ENCODE measurements at regions not wholly inside any gene's neighbourhood (a gene's known extent, or its start where the extent isn't known, plus 50 kb on each side); places are given as distances from the start of the nearest gene placed in this dataset.

- DNase-seq (ENCODE audit: low read depth in 2 of 2): no peak
- H3K4me3 ChIP-seq (replicated peaks in 1 of 2; ENCODE audit: low read depth in 2 of 2, low read length in 2 of 2): no peak overlapping the region
- no peak for TF ChIP-seq CTCF (IDR thresholded peaks at IDR 0.05; ENCODE audit: low read depth, low read length)
Observed at GRCh38 chr11:104490182-104490581, 326.2 kb upstream of the PDGFD start.

GRCh38 chr11:104488561-104488960, 324.6 kb upstream of the PDGFD start:
- peak in 1 of 2 donors; percentile 43 for DNase-seq (ENCODE audit: low read depth in 2 of 2)
- no peak overlapping the region for H3K4me3 ChIP-seq (replicated peaks in 1 of 2; ENCODE audit: low read depth in 2 of 2, low read length in 2 of 2)
- TF ChIP-seq CTCF (IDR thresholded peaks at IDR 0.05; ENCODE audit: low read depth, low read length): no peak

- no peak overlapping the region for H3K4me3 ChIP-seq (replicated peaks in 1 of 2; ENCODE audit: low read depth in 2 of 2, low read length in 2 of 2)
- peak in 1 of 2 donors; percentile 47 for DNase-seq (ENCODE audit: low read depth in 2 of 2)
- TF ChIP-seq CTCF (IDR thresholded peaks at IDR 0.05; ENCODE audit: low read depth, low read length): no peak
Observed at GRCh38 chr11:104487046-104487806, 323.3 kb upstream of the PDGFD start.

GRCh38 chr11:104484804-104485554, 321.0 kb upstream of the PDGFD start:
- peak in 1 of 2 donors; percentile 11 for DNase-seq (ENCODE audit: low read depth in 2 of 2)
- no peak for TF ChIP-seq CTCF (IDR thresholded peaks at IDR 0.05; ENCODE audit: low read depth, low read length)
- no peak overlapping the region for H3K4me3 ChIP-seq (replicated peaks in 1 of 2; ENCODE audit: low read depth in 2 of 2, low read length in 2 of 2)

GRCh38 chr11:104476898-104477297, 313.0 kb upstream of the PDGFD start:
- TF ChIP-seq CTCF (IDR thresholded peaks at IDR 0.05; ENCODE audit: low read depth, low read length): no peak
- no peak overlapping the region for H3K4me3 ChIP-seq (replicated peaks in 1 of 2; ENCODE audit: low read depth in 2 of 2, low read length in 2 of 2)
- DNase-seq (ENCODE audit: low read depth in 2 of 2): no peak

GRCh38 chr11:104476454-104476853, 312.5 kb upstream of the PDGFD start:
- H3K4me3 ChIP-seq (replicated peaks in 1 of 2; ENCODE audit: low read depth in 2 of 2, low read length in 2 of 2): no peak overlapping the region
- TF ChIP-seq CTCF (IDR thresholded peaks at IDR 0.05; ENCODE audit: low read depth, low read length): no peak
- peak in 1 of 2 donors; percentile 19 for DNase-seq (ENCODE audit: low read depth in 2 of 2)
